SK-N-SH treated with all-trans-retinoic acid at 6 μM for 48 hours (cell line): ENCODE measurements at regions not wholly inside any gene's neighbourhood (a gene's known extent, or its start where the extent isn't known, plus 50 kb on each side); places are given as distances from the start of the nearest gene placed in this dataset.

ENCODE experiments used
- CREB5 ChIP-seq: fragments of 250-450 bp; sonication (Bioruptor Pico); IDR thresholded peaks from 2 replicates; pipeline ENCODE4 v1.5.1; 2020; ENCODE audit warnings: low read depth, mild to moderate bottlenecking, moderate library complexity
- CSRNP3 ChIP-seq: fragments of 250-450 bp; sonication (Bioruptor Pico); IDR thresholded peaks from 2 replicates; pipeline ENCODE4 v1.5.1; 2021; ENCODE audit warnings: mild to moderate bottlenecking, moderate library complexity
- ESRRG ChIP-seq: fragments of 250-450 bp; sonication (Bioruptor Pico); IDR thresholded peaks from 2 replicates; pipeline ENCODE4 v1.6.1; 2021; ENCODE audit warnings: mild to moderate bottlenecking
- GLIS3 ChIP-seq: fragments of 250-450 bp; sonication (Bioruptor Pico); IDR thresholded peaks from 2 replicates; pipeline ENCODE4 v1.5.0; 2020; ENCODE audit warnings: mild to moderate bottlenecking, moderate library complexity
- OSR1 ChIP-seq: fragments of 250-450 bp; sonication (Bioruptor Pico); IDR thresholded peaks from 2 replicates; pipeline ENCODE4 v1.8.0; 2022; ENCODE audit warnings: moderate library complexity, mild to moderate bottlenecking, inconsistent platforms
- PPARA ChIP-seq: fragments of 250-450 bp; sonication (Bioruptor Pico); IDR thresholded peaks from 2 replicates; pipeline ENCODE4 v1.5.0; 2020; ENCODE audit warnings: mild to moderate bottlenecking, borderline replicate concordance
- SNAI2 ChIP-seq: fragments of 250-450 bp; sonication (Bioruptor Pico); IDR thresholded peaks from 2 replicates; pipeline ENCODE4 v1.5.0; 2020; ENCODE audit warnings: mild to moderate bottlenecking, moderate library complexity
- ZFP30 ChIP-seq: fragments of 450-650 bp; formaldehyde crosslinking; IDR thresholded peaks from 2 replicates; pipeline ENCODE4 v1.5.0; 2022; ENCODE audit warnings: mild to moderate bottlenecking, moderate library complexity
- ZNF565 ChIP-seq: fragments of 450-650 bp; formaldehyde crosslinking; conservative IDR thresholded peaks from 2 replicates; pipeline ENCODE4 v1.5.0; 2020; ENCODE audit warnings: low read depth, mild to moderate bottlenecking, moderate library complexity

- TF ChIP-seq ZNF565 (CRISPR knock-in tag) (no peak), SNAI2 (CRISPR knock-in tag) (no peak), ESRRG (no peak), PPARA (CRISPR knock-in tag) (no peak), CREB5 (no peak), OSR1 (CRISPR knock-in tag) (no peak), ZFP30 (no peak), CSRNP3 (CRISPR knock-in tag) (no peak), GLIS3 (CRISPR knock-in tag) (no peak)
Observed at GRCh38 chr5:39799242-39799641, 374.5 kb upstream of the DAB2 start.
